ENCODE measurements at regions not wholly inside any gene's neighbourhood (a gene's known extent, or its start where the extent isn't known, plus 50 kb on each side); places are given as distances from the start of the nearest gene placed in this dataset.

- DNase-seq (ENCODE audit: extremely low spot score), result no peak
- CTCF ChIA-PET, result interaction anchor here (0.6 to 1.6 kb wide), 2 partner anchors 16 to 87 kb away, joined by 3 read pairs; no protein-coding TSS in a partner anchor
- POLR2A ChIA-PET, result no interaction called here
- no peak for TF ChIP-seq CTCF (IDR thresholded peaks at IDR 0.05; ENCODE audit: control extremely low read depth, extremely low read depth, low read depth, missing control alignments)
These were observed 51.3 kb downstream of the BLTP1 start for GRCh38 chr4:122203407-122203806.

- DNase-seq (ENCODE audit: extremely low spot score), result no peak
- peak; percentile 15 for TF ChIP-seq CTCF (IDR thresholded peaks at IDR 0.05; ENCODE audit: control extremely low read depth, extremely low read depth, low read depth, missing control alignments)
- ChIA-PET CTCF (no interaction called here), POLR2A (no interaction called here)
These were observed 53.6 kb downstream of the BLTP1 start for GRCh38 chr4:122205687-122206086.

GRCh38 chr4:122212880-122213279 is 60.7 kb downstream of the BLTP1 start:
- ChIA-PET CTCF (no interaction called here), POLR2A (no interaction called here)
- no peak for DNase-seq (ENCODE audit: extremely low spot score)
- no peak for TF ChIP-seq CTCF (IDR thresholded peaks at IDR 0.05; ENCODE audit: control extremely low read depth, extremely low read depth, low read depth, missing control alignments)

GRCh38 chr4:122218762-122219161 is 66.6 kb downstream of the BLTP1 start:
- ChIA-PET CTCF (interaction anchor here (1.0 to 1.6 kb wide), 3 partner anchors 16 to 75 kb away, joined by 3 read pairs; no protein-coding TSS in a partner anchor), POLR2A (no interaction called here)
- no peak for DNase-seq (ENCODE audit: extremely low spot score)

DNA sequence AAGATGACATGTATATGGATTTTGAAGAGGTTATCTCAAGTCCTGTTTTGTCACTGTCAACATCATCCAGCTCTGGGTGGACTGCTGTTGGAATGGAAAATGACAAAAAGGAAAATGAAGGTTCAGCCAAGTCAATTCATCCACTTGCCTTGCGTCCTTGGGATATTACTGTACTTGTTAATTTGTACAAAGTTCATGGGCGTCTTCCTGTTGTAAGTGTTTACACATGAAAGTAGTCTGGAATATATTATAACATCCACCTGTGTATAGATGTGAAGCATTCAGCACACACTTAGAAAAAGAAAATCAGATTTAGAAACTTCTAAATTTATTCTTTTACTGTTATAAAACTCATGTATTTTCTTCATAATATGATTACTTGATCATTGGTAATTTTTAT is 67.2 kb downstream of the BLTP1 start:
- ChIA-PET POLR2A (no interaction called here), CTCF (interaction anchor here (1.0 to 1.6 kb wide), 7 partner anchors 14 to 74 kb away, joined by 3 to 4 read pairs (median 3); no protein-coding TSS in a partner anchor)
- no peak for TF ChIP-seq CTCF (IDR thresholded peaks at IDR 0.05; ENCODE audit: control extremely low read depth, extremely low read depth, low read depth, missing control alignments)
- no peak for DNase-seq (ENCODE audit: extremely low spot score)

More at GRCh38 chr4:122218762-122219161, 66.6 kb downstream of the BLTP1 start:
- TF ChIP-seq CTCF (IDR thresholded peaks at IDR 0.05; ENCODE audit: control extremely low read depth, extremely low read depth, low read depth, missing control alignments), result no peak

GRCh38 chr4:122221322-122221721 is 69.2 kb downstream of the BLTP1 start:
- TF ChIP-seq CTCF (IDR thresholded peaks at IDR 0.05; ENCODE audit: control extremely low read depth, extremely low read depth, low read depth, missing control alignments), result no peak
- no peak for DNase-seq (ENCODE audit: extremely low spot score)
- ChIA-PET CTCF (interaction anchor here (1.4 kb wide), 1 partner anchor 12 kb away, joined by 4 read pairs; no protein-coding TSS in a partner anchor), POLR2A (no interaction called here)

Measured in GM10248 (cell line).